Testis (tissue), 2 donors: ENCODE measurements at regions not wholly inside any gene's neighbourhood (a gene's known extent, or its start where the extent isn't known, plus 50 kb on each side); places are given as distances from the start of the nearest gene placed in this dataset.

Source experiments
- CTCF ChIP-seq, 3 experiments: fragments of 450-650 bp in 2 of 3; fragments of 200-600 bp in 1 of 3; sonication (generic) in 1 of 3; IDR thresholded peaks; one replicate each; pipeline ENCODE4 v1.5.1; 2016 to 2019; ENCODE audit warnings: antibody characterized with exemption in 3 of 3, mild to moderate bottlenecking in 2 of 3, moderate library complexity in 1 of 3
- POLR2A ChIP-seq: fragments of 450-650 bp; IDR thresholded peaks from one replicate; pipeline ENCODE4 v1.6.1; 2017; ENCODE audit warnings: antibody characterized with exemption, mild to moderate bottlenecking, moderate library complexity

- TF ChIP-seq CTCF (IDR thresholded peaks at IDR 0.05) = no peak
- no peak for TF ChIP-seq POLR2A
Observed at GRCh38 chr18:11305507-11305906, 156.1 kb upstream of the PIEZO2 start.
